ENCODE measurements at regions not wholly inside any gene's neighbourhood (a gene's known extent, or its start where the extent isn't known, plus 50 kb on each side); places are given as distances from the start of the nearest gene placed in this dataset.

GRCh38 chr7:118005026-118005425, 131.8 kb upstream of the CTTNBP2 start:
- TF ChIP-seq CTCF (IDR thresholded peaks at IDR 0.05; ENCODE audit: low read depth, low read length): no peak
- DNase-seq (ENCODE audit: extremely low read depth, low read depth): no peak

- DNase-seq (ENCODE audit: extremely low read depth, low read depth): no peak
- TF ChIP-seq CTCF (IDR thresholded peaks at IDR 0.05; ENCODE audit: low read depth, low read length): no peak
Observed at GRCh38 chr7:118006979-118007378, 133.7 kb upstream of the CTTNBP2 start.

GRCh38 chr7:118009419-118009818, 136.2 kb upstream of the CTTNBP2 start:
- no peak for DNase-seq (ENCODE audit: extremely low read depth, low read depth)
- TF ChIP-seq CTCF (IDR thresholded peaks at IDR 0.05; ENCODE audit: low read depth, low read length): no peak

GRCh38 chr7:118011652-118012051, 138.4 kb upstream of the CTTNBP2 start:
- no peak for DNase-seq (ENCODE audit: extremely low read depth, low read depth)
- TF ChIP-seq CTCF (IDR thresholded peaks at IDR 0.05; ENCODE audit: low read depth, low read length): no peak

- TF ChIP-seq CTCF (IDR thresholded peaks at IDR 0.05; ENCODE audit: low read depth, low read length): no peak
Observed at GRCh38 chr7:118013252-118014010, 140.2 kb upstream of the CTTNBP2 start.

GRCh38 chr7:118022546-118022945, 149.3 kb upstream of the CTTNBP2 start:
- TF ChIP-seq CTCF (IDR thresholded peaks at IDR 0.05; ENCODE audit: low read depth, low read length): no peak
- no peak for DNase-seq (ENCODE audit: extremely low read depth, low read depth)

More at GRCh38 chr7:118013252-118014010, 140.2 kb upstream of the CTTNBP2 start:
- no peak for DNase-seq (ENCODE audit: extremely low read depth, low read depth)

- no peak for DNase-seq (ENCODE audit: extremely low read depth, low read depth)
Observed at GRCh38 chr7:118026791-118027190, 153.6 kb upstream of the CTTNBP2 start.

More at GRCh38 chr7:118026791-118027190, 153.6 kb upstream of the CTTNBP2 start:
- TF ChIP-seq CTCF (IDR thresholded peaks at IDR 0.05; ENCODE audit: low read depth, low read length): no peak
